HG02870 (cell line): ENCODE measurements at regions not wholly inside any gene's neighbourhood (a gene's known extent, or its start where the extent isn't known, plus 50 kb on each side); places are given as distances from the start of the nearest gene placed in this dataset.

Source experiments
- ATAC-seq: cut with Tn5 transposase; IDR thresholded peaks from one replicate; pipeline ENCODE4 v1.9.1; 2021; ENCODE audit warnings: mild to moderate bottlenecking, moderate library complexity; ENCODE audit not compliant: unreplicated experiment

DNA sequence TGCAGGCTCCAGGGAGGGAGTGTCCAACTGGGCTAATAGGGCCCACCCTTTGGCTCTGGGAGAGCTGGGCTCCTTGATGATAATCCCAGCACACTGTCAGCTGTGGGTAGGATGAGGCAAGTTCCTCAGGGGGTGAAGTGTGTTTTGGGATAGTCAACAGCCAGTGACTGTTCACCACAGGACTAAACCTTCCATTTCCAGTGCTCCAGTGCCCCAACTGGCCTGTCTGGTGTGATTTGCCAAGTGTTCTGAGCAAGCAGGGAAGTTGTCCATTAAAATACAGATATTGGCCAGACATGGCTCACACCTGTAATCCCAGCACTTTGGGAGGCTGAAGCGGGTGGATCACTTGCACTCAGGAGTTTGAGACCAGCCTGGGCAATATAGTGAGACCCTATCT is 150.9 kb downstream of the TM9SF2 start:
- no peak for ATAC-seq

DNA sequence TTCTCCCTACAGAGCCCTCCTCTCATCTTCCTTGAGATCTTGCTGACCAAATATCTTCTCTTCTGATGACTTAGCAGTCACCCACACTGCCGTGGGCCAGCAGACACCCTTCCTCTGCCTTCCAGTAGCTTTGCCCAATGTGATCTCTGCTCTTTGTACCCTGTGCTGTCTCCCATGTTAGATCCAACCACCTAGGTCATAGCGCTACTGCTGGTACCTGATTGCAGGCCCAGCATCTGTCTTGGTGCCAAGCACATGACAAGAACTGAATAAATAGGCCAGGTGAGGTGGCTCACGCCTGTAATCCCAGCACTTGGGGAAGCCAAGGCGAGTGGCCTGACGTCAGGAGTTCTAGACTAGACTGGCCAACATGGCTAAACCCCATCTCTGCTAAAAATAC is 149.7 kb downstream of the TM9SF2 start:
- no peak for ATAC-seq

DNA sequence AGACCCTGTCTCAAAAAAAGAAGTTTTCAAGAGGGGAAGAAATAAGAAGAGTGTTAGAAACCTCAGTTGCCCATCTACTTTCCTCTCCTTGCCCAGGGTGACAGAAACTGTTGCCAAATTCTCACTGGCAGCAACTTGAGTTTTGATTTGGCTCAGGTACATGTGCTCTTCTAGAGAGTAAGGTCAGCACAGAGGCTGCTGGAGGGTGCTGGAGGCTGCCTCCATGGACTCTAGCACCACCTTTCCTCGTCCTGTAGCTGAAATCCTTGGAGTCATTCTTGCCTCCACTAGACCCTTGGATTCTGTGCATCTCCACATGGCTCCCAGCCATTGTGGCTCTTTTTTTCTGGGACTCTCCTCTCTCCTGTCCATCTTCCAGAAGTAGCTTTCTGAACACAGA is 149.1 kb downstream of the TM9SF2 start:
- ATAC-seq: no peak

DNA sequence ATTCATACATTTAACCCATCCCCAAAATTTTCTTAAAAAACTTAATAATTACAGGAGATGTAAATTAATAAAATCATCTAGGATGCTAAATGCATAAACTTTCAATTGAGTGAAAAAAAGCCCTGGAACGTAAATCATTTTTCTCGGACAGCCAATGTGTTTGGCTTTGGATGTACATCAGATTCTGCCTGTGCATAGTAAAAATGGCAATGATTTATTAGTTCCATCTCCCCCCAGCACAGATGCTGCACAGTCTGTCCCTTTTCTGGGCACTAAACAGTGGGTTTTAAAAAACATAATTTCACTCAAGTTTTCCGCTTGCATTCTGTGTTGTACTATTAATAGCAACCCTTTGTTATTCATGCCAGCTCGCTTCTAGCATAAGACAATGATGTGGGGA is 147.7 kb downstream of the TM9SF2 start:
- no peak for ATAC-seq

DNA sequence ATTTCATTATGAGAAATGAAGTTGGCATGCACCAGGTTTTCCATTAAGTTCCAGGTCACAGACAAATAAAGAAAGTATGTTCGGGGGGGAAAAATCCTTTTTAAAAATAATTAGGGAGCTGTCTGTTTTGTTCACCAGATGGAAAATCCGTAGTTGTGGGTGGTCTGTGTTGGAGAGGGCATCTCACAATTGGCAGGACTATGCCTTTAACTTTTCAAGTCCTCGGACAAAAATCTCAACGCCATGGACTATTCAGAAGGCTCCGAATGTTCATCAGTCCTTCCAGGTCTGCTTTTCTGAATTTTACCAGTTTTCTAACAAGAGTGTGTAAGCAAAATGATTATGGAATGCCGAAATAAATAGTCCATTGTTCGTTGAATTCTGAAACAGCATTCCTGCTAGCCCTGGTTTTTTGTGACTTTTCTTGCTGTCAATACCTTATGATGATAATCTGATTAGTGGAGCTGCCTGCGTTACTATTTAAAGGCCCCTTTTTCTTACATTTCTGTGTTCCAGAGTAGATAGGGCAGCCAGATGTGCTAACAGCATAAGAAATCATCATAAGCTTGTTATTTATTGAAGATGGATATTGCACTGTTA is 146.9 kb downstream of the TM9SF2 start:
- ATAC-seq: no peak

DNA sequence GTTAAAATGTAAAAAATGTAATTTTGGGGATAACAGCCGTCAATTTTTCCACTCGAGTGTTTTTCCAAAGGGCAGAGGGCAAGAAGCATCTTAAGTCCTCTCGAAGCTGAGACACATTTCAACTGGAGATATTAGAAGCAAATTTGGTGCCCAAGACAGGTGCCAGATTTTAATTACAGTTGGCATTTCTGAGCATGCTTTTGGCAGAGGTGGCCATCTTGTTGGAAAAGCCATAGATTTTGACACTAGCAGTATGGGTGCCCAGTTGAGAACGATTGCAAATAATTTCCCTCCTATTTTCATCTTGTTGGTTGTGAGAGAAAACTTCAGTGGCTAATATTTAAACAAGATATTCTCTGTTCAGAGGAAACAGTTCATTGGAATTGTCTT is 146.3 kb downstream of the TM9SF2 start:
- no peak for ATAC-seq

DNA sequence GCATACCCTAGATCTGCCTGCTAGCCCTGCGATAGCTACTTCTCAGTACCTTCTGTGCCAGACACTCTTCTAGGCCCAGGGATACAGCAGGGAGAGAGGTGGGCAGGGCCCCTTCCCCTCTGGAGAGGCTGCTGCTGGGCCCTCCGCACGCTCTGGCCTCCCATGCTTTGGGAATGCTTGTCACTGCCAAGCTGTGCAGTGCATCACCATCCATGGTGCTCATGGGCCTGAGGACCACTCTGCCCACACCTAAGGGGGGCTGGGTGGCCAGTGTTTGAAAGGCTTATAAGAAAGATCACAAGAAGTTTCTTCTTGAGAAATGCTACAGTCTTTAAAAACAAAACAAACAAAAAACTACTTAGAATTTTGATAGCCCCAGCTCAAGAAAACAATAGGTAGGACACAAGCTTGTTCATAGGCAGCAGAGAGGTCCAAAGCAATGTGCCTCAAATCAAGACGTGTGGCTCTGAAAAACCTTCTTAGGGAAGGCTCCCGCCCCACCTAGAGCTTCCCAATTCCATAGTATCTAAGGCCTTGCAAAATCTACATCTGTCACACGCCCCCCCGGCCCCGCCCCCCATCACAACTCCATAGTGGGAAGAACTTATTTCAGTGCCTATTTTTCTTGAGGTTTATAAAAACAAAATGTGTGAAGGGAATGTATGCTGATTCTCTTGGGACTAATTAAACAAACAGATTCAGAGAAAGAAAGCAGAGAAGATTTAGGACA is 145.8 kb downstream of the TM9SF2 start:
- no peak for ATAC-seq

DNA sequence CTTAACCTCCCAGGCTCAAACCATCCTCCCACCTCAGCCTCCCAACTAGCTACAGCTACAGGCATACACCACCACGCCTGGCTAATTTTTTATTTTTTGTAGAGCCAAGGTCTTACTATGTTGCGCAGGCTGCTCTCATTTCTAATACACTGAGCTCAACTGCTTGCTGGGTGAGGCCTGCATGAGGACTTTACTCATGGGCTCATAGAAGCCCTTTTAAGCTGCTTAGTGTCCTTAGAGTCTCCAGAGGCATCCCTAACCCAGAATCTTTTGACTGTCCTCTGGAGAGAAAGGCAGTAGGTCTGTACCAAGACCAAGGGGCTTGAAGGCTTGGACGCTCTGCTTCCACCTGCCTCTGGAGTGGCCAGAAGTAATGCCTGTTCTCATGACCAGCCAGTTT is 141.6 kb downstream of the TM9SF2 start:
- no peak for ATAC-seq

DNA sequence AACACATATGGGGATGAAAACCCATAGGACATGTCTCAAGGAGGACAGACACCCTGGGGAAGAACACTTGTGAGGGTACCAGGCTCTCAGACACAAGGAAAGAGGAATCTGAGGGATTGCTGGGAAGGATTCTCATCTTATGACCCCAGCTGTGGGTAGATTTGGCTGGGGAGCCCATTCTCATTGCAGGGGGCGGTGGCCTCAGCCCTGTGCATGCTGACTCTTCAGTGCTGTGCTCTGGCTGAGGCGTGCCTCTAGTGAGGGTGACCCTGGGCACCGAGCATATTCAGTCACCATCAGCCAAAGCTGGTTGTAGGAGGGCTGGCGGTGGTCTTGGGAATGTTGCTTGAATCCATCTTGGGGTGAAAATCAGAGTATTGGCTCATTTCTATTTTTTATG is 140.7 kb downstream of the TM9SF2 start:
- ATAC-seq: no peak

DNA sequence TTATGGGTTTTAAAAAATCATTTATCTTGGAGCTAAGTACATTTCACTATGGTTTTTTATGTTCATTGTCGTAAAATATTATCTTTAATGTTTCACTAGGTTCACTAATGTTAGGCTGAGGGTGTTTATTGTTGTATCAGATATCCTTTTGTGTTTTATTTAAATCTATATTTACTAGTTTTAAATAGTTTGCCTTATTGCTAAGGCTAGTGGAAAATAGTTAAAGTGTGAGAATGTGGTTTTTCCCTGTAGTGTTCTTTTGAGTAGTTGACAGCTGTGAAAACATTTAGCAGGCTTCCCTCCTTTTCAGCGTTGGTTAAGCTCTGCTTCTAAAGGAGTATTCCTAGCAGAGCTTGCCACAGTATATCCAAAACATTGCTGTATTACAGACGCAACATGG is 139.0 kb downstream of the TM9SF2 start:
- no peak for ATAC-seq

DNA sequence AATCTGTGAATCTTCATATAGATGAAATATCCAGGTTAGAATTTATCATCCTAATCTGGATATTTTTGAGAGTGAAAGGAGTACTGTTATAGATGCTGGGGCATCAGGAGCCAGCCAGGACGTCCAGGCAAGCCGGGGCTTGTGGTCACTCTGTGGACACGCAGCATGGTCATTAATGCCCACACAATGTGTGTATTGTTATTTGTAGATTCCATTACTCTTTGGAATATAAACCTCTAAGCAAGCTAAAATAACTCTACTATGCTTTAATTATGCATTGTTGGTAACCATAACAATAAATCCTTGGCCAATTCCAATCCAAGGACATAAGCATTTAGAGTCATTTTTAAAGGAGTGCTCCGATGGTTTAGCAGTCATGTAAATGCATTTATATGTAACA is 137.9 kb downstream of the TM9SF2 start:
- no peak for ATAC-seq

DNA sequence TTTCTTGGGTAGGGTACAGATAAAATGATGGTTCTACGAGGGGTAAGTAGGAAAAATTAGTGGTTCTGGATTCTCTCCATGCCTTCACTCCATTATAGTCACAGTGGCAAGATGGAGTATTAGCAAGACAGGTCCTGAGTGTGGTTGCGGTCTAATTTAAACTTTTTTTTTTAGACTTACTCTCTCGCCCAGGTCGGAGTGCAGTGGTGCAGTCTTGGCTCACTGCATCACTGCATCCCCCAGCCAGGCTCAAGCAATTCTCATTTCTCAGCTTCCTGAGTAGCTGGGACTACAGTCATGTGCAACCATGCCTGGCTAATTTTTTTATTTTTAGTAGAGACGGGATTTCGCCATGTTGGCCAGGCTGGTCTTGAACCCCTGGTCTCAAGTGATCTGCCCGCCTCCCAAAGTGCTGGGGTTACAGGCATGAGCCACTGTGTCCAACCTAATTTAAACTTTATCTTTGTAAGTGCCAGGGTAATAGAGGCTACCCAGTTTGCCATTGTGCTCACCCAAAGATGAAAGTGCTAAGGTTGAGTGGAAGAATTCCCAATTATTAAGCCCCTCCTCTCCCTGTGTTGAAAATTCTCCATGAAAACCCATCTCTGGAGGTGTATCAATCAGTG is 135.6 kb downstream of the TM9SF2 start:
- ATAC-seq: peak; percentile 93

DNA sequence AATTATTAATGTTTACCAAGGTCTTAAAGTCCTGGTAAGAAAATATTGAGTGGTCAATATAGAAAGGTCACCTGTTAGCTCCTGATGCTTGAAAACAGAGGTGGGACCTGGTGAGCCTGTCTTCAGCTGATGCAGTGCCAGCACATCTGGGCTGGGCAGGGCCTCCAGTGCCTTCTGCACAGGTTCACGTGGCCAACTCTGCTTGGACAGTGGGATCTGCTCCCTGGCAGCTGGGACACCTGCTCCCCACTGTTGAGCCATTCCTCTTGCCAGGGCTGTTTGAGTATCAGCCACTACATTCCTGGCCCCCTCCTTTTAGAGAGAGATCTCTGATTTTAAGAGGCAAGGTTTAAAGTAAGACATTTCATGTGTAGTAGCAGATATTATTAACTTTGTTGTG is 135.0 kb downstream of the TM9SF2 start:
- no peak for ATAC-seq

DNA sequence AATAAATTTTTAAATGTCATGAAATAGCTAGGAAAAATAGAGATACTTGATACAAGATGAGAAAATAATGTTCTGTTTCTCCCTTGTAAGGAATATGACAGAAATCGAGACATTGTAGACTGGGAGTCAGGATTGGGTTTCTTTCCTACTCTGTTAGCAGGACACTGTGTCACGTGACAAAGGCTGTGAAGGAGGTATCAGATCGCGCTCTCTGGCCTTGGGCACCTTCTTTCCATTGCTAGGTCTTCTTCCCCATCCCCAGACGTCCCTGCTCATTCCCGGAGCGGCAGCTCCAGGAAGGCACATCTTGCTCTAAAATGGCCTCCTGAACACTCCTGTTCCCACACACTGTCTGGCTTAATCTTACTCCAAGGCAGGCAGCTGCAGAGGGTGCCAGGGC is 133.4 kb downstream of the TM9SF2 start:
- no peak for ATAC-seq

DNA sequence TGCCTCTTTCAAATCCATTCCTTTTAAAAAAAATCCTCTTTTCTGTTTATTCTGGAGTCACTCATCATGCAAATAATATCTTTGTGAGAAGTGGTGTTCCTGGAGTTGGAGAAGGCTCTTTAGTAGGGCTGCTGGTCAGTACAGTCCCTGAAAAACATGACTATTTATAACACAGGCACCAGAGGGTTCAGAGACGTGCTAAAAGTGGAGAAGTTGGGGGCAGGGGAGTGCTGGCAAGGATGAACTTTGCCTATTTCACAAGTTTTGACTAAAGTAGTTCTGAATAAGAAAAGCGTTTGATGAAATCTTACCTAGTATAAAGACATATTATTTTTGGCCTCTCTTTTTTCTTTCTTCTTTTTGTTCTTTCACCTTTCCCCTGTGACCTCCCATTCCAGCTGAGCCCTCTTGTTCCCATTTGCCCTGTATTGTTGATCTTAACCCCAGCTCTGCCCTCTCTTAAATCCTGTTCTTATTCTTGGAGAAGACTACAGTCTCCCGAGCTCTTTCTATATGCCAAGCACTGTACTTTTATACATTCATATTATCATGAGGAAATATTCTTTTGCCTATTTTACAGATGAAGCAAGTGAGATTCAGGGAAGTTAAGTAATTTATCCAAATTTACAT is 129.1 kb downstream of the TM9SF2 start:
- no peak for ATAC-seq

DNA sequence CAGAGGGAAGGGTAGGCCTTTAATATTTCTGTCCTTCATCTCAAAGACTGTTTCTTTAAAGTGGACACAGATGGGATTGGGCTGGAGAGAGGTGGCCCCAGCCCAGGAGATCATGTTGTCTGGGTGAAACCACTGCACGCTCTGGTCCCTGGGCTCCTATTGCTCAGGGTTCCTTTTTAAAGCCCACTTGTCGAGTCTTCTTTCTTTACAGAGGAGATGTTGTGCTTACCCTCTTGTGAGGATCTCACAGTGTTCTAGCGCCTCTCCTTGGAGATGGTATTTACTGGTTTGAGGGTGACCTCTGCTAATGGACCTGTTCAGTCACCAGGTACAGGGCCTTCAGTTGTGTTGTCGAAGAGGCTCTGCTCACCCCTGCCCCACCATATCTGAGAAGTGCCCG is 128.4 kb downstream of the TM9SF2 start:
- no peak for ATAC-seq

DNA sequence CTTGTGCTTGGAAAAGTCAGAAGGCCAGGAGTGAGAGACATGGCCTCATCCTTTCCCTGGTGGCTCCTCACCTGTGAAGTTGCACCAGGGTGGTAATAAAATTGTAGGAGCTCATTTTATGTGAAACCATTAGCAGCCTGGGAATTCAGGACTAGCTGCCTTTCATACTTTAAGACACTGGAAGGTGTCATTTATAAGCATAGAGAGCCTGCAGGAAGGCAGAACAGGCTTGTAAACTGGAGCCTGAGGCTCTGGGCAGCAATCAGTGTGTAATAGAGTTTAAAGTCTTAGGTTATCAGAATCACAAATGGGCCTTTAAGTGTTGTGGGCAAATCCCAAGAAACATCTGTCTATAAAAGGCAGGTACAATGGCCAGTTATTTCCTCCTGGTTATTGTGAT is 127.2 kb downstream of the TM9SF2 start:
- no peak for ATAC-seq

DNA sequence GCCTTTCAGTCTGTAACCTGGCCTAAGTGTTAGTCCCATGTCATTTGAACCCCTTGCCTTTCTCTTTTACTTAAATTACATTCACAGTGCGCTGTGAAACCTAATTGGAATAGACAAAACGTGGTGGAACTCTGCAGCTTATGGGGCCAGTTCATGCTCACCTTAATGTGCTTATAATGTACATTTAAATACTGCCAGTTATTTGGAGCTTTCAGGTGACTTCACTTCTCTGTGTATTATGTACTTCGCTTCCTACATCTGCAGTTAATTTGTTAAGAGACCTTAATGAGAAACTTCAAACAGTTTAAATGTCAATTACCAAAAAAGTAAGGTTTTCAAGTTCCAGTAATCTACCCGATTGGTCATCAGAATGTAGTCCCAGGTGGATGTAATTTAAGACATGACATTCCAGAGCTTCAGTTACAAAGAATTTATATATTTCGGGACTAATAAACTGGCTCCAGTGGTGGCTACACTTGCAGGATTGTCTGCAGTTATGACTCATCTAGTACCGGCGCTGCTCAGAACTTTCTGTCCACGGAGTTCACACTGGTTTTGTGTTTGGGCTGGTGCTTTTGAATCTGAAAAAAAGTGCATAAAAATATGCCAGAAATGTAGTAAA is 125.3 kb downstream of the TM9SF2 start:
- no peak for ATAC-seq

DNA sequence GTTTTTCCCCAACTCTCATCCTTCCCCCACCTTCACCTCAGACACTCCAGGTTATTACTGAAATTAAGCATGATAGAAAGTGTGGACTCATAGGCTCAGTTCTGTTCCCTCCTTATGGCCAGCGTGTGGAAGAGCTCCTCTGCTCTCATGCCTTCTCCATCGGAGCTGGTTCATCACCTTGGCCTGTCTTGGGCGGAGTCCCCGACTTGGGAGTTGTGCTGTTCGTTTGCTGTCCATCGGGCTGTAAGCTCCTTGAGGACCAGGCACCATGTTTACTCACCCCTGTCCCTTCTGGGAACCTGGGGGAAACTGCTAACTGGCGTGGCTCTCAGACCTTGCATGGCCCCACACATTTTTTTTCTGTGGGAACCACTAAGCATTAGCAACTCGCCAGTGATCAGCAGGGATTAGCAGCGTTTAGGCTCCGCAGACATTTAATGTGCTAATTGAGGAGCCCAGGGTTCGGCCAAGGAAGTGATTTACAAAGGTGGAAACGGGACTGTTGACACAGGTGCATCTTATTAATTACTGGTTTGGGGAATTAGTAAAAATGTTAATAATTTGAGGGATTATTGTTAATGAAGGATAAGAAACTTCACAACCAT is 123.8 kb downstream of the TM9SF2 start:
- no peak for ATAC-seq

DNA sequence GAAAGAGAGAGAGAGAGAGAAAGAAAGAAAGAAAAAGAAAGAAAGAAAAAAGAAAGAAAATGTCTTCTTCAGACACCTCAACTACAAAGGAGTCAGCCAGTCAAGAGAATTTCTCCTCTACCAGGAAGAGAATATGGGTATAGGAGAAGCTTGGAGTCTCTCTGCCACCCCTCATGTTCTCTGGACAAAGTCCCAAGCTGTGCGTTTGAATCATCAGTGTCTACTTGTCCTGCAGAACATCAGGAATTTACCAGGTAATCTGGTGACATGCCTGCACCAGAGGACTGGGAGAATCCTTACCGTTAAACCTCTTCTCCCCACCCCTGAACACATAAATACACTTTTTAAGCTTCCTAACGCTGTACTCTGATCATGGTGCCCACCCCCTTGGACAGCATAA is 119.5 kb downstream of the TM9SF2 start:
- no peak for ATAC-seq

DNA sequence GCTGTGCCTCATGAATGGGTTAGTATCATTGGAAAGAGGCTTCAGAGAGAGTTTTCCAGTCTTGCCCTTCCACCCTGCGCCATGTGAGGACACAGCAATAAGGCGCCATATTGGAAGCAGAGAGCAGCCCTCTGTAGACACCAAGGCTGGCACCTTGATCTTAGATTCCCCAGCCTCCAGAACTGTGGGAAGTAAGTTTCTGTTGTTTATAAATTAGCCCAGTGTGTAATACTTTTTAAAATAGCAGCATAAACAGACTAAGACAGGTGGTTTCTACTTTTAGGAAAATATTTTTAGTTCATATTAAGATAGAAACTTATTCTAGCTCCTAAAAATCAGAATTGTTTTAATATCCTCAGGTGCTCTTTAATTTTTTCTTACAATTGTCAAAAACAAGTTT is 117.9 kb downstream of the TM9SF2 start:
- no peak for ATAC-seq
